GM21825 (cell line): ENCODE measurements at regions not wholly inside any gene's neighbourhood (a gene's known extent, or its start where the extent isn't known, plus 50 kb on each side); places are given as distances from the start of the nearest gene placed in this dataset.
"Not testable (repeated sequence)": the region's sequence is repeated elsewhere in the genome, so short reads cannot be mapped to it uniquely, and the experiment has no call there.

Experiments used
- ATAC-seq: cut with Tn5 transposase; IDR thresholded peaks from one replicate; pipeline ENCODE4 v1.9.1; 2021; ENCODE audit warnings: mild to moderate bottlenecking, moderate library complexity; ENCODE audit not compliant: unreplicated experiment

DNA sequence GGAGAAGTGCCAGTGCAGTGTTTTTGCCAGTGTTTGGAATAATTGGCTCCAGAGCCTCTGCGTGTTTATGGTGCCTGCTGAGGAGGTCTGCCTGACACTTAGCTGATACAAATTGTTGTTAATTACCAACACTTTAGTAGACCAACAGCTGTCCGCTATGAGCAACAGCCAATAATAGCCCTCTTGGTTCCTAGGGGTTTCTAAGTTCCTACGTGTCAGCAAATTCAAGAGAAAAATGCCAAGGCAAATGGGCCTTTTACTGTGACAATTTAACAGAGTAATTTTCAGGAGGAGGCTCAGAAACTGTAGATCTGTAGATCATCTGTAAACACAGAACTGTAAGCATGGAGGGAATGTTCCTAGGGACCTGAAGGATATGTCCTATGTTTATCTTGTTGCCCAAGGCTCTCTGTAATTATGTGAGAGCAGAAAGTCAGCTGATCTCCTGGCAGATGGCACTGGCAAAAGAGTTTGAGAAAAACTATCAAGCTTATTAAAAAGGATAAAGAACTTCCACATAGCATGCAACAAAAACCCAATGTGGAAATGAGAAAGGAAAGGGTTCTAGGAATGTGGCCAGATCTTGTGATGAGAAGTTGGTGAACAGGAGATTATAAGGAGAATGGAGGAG is 157.7 kb downstream of the GJA1 start:
- no peak for ATAC-seq

DNA sequence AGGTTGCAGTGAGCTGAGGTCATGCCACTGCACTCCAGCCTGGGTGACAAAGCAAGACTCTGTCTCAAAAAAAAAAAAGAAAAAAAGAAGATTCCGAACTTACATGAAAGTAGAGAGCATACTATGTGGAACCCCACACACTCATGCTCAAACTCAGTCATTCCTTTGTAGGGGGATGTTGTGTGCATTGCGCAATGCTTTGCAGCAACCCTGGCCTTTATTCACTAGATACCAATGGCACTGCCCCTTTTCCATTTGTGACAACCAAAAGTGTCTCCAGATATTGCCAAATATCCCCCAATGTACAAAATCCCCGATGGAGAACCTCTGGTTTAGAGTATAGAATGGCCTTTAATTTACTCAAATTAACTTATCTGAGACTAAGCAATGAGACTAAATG is 158.6 kb downstream of the GJA1 start:
- ATAC-seq: no peak

DNA sequence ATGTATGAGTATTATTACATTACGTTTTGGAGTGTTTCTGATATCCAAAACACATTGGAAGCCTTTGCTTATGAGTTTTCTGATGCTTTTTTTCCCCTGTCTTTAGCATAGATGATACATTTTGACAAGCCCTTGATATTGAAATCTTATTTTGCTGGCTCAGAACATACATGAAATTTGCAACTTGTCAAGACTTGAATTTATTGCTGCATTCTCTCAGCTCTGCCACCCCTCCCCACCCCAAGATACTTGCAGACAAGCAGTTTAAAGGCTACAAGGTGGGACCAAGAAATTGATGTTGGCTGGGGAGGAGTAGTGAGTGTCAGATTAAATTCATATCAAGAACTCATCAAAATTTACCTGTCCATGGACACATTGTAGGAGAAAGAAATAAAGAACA is 160.2 kb downstream of the GJA1 start:
- ATAC-seq: no peak

DNA sequence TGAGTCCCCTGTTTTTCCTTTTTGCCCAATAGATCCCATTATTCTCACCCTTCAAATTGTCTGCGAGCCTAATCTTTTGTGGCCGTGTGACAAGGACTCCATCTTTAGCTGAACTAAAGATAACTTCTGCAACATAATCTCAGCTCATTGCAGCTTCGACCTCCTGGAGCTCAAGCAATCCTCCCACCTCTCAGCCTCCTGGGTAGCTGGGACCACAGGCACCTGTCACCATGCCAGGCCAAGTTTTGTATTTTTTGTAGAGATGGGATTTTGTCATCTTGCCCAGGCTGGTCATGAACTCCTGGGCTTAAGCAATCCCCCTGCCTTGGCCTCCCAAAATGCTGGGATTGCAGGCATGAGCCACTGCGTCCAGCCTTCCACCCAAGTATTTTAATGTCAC is 161.0 kb downstream of the GJA1 start:
- no peak for ATAC-seq

DNA sequence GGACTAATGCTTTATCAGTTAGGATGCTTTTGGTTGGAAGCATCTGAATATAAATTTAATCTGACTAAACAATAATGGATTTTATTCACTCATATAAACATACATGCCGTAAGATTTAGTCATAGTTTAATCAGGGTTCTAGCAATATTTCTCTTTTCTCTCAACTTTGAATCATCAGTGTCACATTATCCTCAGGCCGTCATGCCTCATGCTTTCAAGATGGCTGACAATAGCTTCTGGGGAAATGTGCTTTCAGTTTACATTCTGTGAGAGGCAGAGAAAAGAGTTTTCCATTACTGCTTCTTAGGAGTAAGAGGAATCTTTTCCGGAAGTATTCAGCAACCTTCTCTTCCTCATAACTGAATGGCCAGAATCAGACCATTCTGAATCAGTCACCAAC is 162.2 kb downstream of the GJA1 start:
- ATAC-seq: no peak

DNA sequence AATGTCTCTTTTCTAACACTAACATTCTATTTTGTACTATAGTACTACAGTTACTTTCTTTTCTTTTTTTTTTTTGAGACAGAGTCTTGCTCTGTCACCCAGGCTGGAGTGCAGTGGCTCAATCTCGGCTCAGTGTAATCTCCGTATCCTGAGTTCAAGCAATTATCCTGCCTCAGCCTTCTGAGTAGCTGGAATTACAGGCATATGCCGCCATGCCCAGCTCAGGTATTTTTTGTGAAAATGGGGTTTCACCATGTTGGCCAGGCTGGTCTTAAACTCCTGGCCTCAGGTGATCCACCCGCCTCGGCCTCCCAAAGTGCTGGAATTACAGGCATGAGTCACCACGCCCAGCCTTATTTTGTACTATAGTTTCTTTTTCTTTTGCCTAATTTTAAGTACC is 163.9 kb downstream of the GJA1 start:
- not testable (repeated sequence) for ATAC-seq

DNA sequence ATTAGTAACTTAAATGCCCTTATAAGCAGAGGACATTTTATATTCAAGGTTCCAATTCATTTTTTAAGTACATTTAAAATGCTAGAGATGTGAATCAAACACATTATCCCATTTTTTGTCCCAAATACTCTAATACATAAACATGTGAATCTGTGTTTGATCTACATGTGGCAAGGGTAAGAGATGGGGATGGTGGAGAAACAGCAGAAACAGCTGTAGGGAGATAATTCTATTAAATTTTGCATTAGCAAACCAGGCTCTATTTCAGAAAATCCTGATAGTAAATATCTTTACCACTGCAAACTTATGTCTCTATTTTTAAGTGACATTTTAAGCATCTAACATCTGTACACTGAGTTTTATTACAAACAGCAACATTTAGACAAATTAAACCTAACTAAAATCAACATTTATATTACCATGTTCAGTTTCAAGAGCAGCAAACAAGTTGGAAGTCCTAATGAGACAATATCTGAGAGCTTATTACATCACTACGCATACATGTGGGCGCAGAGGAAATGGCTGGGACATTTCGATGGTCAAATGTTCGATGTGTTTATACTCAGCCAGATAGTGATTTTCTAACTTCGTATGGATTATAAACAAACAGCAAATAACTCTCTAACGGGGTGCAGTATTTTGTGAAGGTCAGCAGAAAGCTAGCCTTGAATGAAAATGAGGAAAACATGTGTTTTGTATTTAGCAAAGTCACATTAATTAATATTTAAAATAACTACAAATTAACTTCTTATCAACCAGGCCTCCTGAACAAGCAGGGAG is 165.1 kb downstream of the GJA1 start:
- ATAC-seq: no peak

DNA sequence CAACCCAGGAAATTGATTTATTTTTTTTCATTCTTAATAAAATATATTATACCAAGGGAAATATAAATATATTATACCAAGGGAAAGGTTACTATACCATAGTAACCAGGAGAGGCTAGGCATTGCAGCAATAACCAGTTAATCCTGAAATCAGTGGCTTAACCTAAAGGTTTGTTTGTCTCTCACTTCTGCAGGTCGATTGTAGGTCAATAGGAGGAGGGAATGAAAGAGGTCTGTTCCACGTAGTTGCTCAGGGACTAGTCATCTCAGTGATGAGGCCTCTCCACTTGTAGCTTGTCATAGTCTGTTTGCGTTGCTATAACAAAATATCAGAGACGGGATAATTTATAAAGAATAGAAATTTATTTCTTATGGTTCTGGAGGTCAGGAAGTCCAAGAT is 168.0 kb downstream of the GJA1 start:
- ATAC-seq: no peak

DNA sequence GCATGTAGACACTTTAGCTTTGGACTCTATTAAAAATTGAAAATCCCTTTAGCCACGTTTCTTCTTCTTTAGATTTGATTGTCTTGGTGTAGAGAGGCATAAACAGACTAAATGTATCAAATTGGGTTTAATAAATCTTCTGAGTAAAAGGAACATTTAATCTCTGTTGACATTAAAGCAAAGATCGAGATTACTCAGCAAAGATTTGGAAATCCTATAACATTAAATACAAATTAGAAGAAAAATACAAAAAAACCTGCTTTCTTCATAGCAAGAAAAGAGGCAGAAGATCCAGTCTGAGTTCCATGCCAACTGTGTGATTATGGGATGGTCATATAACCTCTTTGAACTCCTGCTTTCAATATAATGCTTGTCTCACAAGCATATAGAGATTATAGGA is 172.3 kb downstream of the GJA1 start:
- no peak for ATAC-seq

DNA sequence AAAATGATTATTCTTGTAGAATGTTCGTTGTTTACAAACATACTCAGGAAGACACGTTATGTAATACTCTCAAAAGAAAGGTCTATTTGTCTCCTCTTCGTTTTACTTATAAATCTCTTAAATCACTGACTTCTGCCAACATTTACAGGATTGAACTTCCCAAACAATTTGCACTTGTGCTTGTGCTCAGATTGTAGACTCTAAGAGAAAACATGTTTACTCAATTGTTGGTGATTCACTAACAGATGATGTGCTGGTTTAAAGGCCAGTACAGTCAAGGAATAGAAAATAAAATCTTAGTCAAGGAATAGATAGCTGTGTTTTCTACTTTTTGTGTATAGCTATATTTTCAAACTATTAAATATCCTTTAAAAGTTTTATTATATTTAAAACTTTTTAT is 172.8 kb downstream of the GJA1 start:
- ATAC-seq: no peak

DNA sequence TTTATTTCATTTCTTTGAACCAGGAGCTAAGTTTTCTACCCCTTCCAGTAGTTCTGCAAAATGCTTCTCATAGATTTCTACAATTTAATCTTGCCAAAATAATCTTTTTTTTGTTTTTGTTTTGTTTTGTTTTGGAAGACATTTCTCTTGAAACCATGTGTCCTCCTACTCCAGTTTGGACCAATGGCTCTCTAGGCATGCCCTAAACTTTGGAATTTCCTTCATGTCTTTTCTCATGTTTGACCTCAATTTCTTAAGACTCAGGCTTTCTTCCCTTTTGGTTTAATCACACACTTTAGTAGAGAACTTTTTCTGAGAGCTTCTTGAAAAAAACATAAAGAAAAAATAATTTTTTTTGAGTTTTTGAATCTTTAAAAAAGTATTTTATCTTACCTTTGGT is 173.8 kb downstream of the GJA1 start:
- no peak for ATAC-seq

DNA sequence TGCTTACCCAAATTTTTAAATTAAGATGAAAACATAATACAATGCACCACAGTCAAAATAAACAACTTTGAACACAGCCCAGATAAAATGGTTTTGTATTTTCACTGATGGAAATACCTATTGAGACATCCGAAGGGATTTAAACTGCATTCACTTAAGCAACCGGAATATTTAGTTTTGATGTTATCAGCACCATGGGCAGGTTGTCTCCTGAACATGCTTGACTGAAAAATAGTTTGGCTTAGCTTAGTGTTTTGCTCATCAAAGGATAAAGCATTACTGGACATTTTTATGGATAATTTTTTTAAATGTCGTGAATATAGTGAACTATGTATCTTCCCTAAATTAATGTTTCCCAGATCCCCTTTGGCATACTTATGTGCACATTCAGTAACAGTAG is 177.5 kb downstream of the GJA1 start:
- no peak for ATAC-seq

DNA sequence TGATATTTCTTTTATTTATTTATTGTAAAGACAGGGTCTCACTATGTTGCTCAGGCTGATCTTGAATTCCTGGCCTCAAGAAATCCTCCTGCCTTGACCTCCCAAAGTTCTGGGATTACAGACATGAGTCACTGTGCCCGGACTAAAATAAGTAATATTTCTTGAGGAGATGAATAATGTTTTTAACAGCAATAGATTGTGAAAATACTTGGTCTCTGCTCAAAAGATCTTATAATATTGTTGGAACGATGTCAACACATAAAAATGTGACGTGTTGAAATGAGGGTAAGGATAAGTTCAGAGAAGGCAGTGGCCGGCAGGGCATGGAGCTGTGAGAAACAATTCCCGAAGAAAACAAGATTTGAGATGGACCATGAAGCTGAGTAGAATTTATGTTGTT is 178.7 kb downstream of the GJA1 start:
- ATAC-seq: no peak

DNA sequence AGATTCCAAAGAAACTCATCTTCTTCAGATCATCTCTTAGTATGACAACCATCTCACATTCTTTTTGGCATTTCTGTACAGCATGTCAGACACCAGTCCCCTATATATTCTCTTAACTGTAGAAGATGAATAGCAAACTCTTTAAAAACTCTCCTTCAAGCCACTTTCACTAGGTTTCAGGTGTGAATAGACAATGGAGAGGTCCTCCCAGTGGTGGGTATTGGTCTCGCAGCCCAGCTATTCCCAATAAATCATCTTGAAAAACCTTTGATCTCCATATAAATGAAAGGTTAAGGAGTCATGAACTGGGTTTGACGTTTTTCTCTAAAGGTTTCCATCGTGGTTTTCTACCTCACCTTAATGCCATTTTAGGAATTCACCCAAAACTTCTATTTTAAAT is 180.0 kb downstream of the GJA1 start:
- ATAC-seq: no peak

DNA sequence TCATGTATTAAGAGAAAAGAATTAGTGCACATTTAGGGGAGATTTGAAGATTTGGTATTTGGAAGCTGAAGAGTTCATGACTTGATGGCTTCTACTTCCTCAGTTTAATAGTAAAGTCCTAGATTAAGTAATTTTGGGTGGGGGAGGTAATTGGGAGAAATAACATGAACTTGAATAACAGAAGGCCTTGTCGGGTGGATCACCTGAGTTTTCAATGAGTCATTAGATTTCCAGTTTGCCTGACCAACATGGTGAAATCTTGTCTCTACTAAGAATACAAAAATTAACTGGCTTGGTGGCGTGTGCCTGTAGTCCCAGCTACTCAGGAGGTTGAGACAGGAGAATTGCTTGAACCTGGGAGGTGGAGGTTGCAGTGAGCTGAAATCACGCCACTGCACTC is 181.0 kb downstream of the GJA1 start:
- ATAC-seq: no peak

DNA sequence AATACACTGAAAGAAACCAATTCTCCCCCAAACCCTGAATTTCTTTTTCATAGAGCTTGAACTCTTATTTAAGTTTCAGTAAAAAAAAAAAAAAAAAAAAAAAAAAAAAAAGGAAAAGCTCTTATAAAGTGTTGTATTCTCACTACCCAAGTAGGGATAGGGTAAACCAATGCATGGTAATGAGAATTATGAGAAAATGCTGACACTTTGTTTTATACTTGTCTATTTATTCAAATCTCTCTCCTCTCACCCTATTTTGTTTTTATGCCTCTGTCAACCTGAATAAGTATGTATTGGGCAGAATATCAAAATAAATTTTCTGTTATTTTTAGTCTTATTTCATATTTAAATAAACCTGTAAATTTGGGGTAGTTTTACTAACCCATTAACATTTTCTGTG is 181.9 kb downstream of the GJA1 start:
- ATAC-seq: no peak

DNA sequence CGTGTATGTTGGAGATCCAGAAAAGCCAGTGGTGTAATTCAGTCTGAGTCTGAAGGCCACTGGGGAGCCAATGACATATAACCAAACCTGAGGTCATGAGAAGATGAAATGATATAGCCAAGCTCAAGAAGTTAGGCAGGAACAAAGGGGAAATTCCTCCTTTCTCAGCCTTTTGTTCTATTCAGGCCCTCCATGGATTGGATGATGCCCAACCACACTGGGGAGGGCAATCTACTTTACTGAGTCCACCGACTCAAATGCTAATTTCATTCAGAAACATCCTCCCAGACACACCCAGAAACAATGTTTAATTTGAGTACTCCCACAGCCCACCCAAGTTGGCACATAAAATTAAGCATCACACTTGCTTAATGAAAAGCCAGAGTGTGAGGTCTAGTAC is 183.6 kb downstream of the GJA1 start:
- ATAC-seq: no peak

DNA sequence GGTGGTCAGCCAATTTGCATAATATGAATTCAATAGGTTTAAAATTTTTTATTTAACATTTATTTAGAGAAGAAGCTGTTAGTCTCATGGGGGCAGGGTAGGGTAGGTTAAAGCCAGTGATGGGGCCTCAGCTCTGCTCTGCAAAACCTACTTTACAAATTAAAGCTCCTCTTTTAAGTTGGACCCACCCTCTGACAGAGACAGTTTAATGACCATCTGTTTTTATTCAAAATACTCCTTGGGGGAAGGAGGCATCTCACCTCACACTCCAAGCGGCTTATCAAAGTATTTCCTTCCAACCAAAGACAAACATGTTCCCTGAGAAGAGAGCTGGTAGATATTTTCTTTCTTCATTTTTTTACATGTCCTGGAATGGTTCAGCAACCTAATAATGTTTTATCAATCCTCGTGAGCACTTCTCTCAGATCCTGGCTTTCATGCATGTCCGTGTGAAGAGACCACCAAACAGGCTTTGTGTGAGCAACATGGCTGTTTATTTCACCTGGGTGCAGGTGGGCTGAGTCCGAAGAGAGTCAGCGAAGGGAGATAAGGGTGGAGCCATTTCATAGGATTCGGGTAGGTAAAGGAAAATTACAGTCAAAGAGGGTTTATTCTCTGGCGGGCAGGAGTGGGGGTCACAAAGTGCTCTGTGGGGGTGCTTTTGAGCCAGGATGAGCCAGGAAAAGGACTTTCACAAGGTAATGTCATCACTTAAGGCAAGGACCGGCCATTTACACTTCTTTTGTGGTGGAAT is 184.7 kb downstream of the GJA1 start:
- ATAC-seq: no peak

DNA sequence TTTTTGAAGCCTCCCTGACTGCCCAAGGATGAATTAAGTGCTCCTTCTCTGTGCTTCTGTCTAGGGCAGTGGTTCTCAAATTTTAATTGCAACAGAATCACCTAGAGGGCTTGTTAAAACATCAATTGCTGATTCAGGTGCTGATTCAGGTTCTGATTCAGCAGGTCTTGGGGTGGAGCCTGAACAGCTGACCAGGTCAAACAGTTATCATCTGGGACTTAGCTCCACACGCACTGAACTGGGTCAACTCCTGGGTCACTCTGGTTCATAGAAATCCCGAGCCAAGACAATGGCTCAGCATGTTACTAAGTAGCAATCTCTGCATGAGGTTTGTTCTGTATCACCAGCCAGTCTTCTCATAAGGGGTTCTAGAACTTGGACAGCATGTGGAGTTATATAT is 192.3 kb downstream of the GJA1 start:
- ATAC-seq: no peak

DNA sequence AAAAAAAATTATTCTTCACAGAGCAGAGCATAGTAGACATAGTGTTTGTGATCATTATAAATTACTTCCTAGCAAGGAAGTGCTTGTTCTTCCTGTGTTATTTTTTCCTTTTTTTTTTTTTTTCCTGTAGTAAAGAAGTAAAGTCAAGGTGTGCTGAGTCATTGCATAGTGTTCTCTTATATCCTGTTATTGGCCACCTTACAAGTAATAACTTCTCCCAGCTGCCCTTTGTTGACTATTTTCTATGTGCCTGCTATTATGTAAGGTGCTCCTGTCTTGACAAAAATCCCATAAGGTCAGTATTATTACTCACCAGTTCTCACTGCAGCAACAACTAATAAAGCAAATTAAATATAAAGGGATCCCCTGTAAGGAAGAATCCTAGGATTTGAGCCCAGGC is 195.3 kb downstream of the GJA1 start:
- no peak for ATAC-seq

DNA sequence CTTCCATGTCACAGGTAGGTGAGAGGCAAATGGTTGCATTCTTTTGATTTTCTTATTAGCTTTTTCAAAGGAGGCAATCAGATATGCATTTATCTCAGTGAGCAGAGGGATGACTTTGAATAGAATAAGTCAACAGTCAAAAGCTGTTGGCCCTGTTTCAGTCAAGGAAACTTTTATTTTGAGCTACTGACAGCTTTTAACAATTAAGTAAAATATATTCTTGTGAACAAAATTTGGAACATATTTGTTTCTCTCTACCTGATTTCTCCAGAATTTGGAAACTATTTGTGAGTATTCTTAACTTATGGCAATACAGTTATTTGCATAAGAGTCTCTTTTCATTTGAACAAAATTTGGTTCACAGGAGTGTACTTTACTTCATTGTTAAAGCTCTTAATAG is 196.3 kb downstream of the GJA1 start:
- not testable (repeated sequence) for ATAC-seq

DNA sequence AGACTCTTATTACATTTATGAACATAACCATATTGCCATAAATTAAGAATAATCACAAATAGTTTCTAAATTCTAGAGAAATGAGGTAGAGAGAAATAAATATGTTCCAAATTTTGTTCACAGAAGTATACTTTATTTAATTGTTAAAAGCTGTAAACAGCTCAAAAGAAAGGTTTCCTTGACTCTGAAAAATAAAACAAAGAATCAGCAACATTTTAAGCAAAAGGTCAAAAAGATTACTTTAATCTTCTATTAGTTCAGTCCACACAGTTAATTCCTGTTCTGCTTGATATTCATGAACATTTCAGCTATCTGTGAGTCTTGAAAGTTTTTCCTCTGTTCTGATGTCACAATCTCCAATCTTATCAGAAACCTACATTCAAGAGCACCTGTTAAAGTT is 197.9 kb downstream of the GJA1 start:
- no peak for ATAC-seq
